ENCODE measurements at regions not wholly inside any gene's neighbourhood (a gene's known extent, or its start where the extent isn't known, plus 50 kb on each side); places are given as distances from the start of the nearest gene placed in this dataset.

GRCh38 chr15:91548549-91548948, 305.0 kb upstream of the SLCO3A1 start:
- no peak for FAIRE-seq
- CTCF ChIA-PET (ENCODE audit: low intra/inter-chr PET ratio), result no interaction called here

More at GRCh38 chr15:91548549-91548948, 305.0 kb upstream of the SLCO3A1 start:
- H3K27ac ChIP-seq (ENCODE audit: extremely low read depth, low read depth, low read length), result no peak overlapping the region
- POLR2A ChIA-PET, result interaction anchor here (2.0 kb wide), 1 partner anchor 11 kb away, joined by 7 read pairs; no protein-coding TSS in a partner anchor
- TF ChIP-seq MXD1 (CRISPR knock-in tag; IDR thresholded peaks at IDR 0.05; ENCODE audit: borderline replicate concordance, poor library complexity, severe bottlenecking), result no peak
- no peak for TF ChIP-seq ZNF592 (IDR thresholded peaks at IDR 0.05)
- no peak for TF ChIP-seq C11orf30 (IDR thresholded peaks at IDR 0.05; ENCODE audit: low read depth)
- TF ChIP-seq HOXB6 (CRISPR knock-in tag; IDR thresholded peaks at IDR 0.05; ENCODE audit: borderline replicate concordance), result no peak
- no peak for TF ChIP-seq ZNF316 (IDR thresholded peaks at IDR 0.05)
- TF ChIP-seq, protein P1, sequence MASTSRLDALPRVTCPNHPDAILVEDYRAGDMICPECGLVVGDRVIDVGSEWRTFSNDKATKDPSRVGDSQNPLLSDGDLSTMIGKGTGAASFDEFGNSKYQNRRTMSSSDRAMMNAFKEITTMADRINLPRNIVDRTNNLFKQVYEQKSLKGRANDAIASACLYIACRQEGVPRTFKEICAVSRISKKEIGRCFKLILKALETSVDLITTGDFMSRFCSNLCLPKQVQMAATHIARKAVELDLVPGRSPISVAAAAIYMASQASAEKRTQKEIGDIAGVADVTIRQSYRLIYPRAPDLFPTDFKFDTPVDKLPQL (IDR thresholded peaks at IDR 0.05; ENCODE audit: extremely low read depth, insufficient read length), result no peak
- TF ChIP-seq ZC3H4 (CRISPR knock-in tag; IDR thresholded peaks at IDR 0.05; ENCODE audit: borderline replicate concordance), result no peak
- no peak overlapping the region for H3K9ac ChIP-seq (ENCODE audit: insufficient read depth in 1 of 2, low read depth in 2 of 2, low read length in 2 of 2)
- H3K9me1 ChIP-seq (ENCODE audit: control insufficient read depth, insufficient read depth, low read length), result no peaks in the 10 kb centered on the region
- no peaks in the 10 kb centered on the region for H3K4me1 ChIP-seq (replicated peaks in 1 of 2; ENCODE audit: control insufficient read depth in 2 of 2, insufficient read depth in 2 of 2, low read length in 2 of 2)
- intact Hi-C loops (cut with micrococcal nuclease) (no loop called here), in situ Hi-C loops (cut with MboI) (no loop called here)
- DNase-seq (ENCODE audit: extremely low read depth in 1 of 4, low spot score in 3 of 4) (no peak), ATAC-seq (no peak)
- no peak overlapping the region for H3K4me2 ChIP-seq (ENCODE audit: insufficient read depth, low read length)
- H3K4me3 ChIP-seq, result no peak overlapping the region
- WGBS (ENCODE audit: insufficient coverage, low coverage, missing lambda C conversion rate), result 0% methylated on average over 4 of the region's 4 CpGs
- no peaks in the 10 kb centered on the region for H4K20me1 ChIP-seq (replicated peaks; ENCODE audit: control insufficient read depth, insufficient read depth, low read length)
- H3K79me2 ChIP-seq (ENCODE audit: control insufficient read depth, insufficient read depth, low read length), result no peaks in the 10 kb centered on the region
- no TSS peak for BruUV-seq (replicated peaks)
- H3K36me3 ChIP-seq (ENCODE audit: control insufficient read depth, insufficient read depth, low read length), result no peaks in the 10 kb centered on the region
- peaks cover 7 to 16% of the 10 kb centered on the region in 2 experiments; a peak in 3 of 5 replicates for H3K27me3 ChIP-seq (ENCODE audit: control insufficient read depth in 2 of 2, insufficient read depth in 2 of 2, low read length in 2 of 2)
- no peak overlapping the region for H2AFZ ChIP-seq (ENCODE audit: low read depth, low read length)
- H3K9me3 ChIP-seq (replicated peaks; ENCODE audit: control insufficient read depth, insufficient read depth, low read depth, low read length), result no peaks in the 10 kb centered on the region
